ENCODE measurements at regions not wholly inside any gene's neighbourhood (a gene's known extent, or its start where the extent isn't known, plus 50 kb on each side); places are given as distances from the start of the nearest gene placed in this dataset.

DNA sequence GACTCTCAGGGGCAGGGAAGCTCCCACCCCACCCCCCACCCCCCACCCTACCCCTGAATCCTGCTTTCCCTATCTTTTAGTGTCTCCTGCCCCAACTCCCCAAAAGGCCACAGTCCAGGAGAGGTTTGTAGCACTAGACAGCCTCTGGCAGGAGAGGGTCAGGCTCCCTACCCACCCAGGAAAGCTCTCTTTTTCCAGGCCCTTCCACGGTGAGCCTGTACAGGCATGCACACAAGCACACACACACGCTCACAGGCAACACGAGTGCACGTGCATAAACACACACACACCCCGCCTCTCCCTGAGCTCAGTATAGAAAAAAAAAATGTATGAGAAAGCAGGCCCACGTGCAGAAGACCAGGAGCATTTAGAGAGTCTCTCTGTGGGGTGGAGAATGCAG is 414.0 kb downstream of the MN1 start:
- TF ChIP-seq GATA3 (IDR thresholded peaks at IDR 0.05; ENCODE audit: low read depth, low read length) (no peak), GATA2 (IDR thresholded peaks at IDR 0.05; ENCODE audit: low read depth, low read length) (no peak)
